AG09319 (cell line): ENCODE measurements at regions not wholly inside any gene's neighbourhood (a gene's known extent, or its start where the extent isn't known, plus 50 kb on each side); places are given as distances from the start of the nearest gene placed in this dataset.

Source experiments
- DNase-seq: peaks from one replicate; pipeline ENCODE4 v3.0.0-alpha.2; 2010; ENCODE audit warnings: low read depth; ENCODE audit errors: extremely low read depth
- TF ChIP-seq, protein P1 (sequence below): IDR thresholded peaks from 2 replicates; pipeline ENCODE4 v1.5.1; 2011; ENCODE audit warnings: low read depth, mild to moderate bottlenecking, inconsistent platforms, low read length, moderate library complexity

DNA sequence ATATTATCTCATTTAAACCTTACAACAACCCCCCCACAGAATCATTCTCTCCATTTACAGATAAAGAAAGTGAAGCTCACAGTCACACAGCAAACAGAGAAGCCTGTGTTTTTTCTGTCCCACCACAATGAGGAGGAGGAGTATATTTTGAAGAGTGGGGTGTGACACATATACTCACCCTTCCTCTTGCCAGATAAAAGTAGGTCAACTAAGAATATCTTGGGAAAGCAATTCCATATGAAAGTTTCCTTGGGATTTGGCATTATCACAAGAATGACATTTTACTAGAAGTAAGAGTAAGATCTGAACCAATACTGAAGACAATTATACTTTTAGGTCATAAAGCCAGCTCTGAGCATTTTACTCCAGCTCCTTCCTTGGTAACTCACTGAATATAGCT is 287.5 kb upstream of the HTR2A start:
- TF ChIP-seq, protein P1, sequence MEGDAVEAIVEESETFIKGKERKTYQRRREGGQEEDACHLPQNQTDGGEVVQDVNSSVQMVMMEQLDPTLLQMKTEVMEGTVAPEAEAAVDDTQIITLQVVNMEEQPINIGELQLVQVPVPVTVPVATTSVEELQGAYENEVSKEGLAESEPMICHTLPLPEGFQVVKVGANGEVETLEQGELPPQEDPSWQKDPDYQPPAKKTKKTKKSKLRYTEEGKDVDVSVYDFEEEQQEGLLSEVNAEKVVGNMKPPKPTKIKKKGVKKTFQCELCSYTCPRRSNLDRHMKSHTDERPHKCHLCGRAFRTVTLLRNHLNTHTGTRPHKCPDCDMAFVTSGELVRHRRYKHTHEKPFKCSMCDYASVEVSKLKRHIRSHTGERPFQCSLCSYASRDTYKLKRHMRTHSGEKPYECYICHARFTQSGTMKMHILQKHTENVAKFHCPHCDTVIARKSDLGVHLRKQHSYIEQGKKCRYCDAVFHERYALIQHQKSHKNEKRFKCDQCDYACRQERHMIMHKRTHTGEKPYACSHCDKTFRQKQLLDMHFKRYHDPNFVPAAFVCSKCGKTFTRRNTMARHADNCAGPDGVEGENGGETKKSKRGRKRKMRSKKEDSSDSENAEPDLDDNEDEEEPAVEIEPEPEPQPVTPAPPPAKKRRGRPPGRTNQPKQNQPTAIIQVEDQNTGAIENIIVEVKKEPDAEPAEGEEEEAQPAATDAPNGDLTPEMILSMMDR: no peak
- DNase-seq: no peak

DNA sequence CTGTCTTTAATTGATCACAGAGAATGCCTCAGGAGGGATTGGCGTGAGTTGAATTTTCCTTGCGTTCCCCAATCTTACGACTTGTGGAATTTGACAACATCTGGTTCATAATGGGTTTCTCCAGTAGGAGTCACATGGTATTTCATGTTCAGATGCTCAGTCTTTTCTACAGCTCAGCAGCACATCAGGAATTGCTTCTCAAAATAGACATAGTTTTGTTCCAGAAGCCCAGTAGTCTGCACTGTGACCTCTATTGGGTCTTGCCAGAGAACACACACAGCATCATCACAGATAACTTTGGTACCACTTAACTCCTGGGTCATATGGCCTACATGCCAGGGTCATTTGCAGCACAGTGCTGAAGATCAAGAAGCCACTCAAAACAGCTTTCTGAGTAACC is 282.5 kb upstream of the HTR2A start:
- DNase-seq: no peak
- TF ChIP-seq, protein P1: no peak

DNA sequence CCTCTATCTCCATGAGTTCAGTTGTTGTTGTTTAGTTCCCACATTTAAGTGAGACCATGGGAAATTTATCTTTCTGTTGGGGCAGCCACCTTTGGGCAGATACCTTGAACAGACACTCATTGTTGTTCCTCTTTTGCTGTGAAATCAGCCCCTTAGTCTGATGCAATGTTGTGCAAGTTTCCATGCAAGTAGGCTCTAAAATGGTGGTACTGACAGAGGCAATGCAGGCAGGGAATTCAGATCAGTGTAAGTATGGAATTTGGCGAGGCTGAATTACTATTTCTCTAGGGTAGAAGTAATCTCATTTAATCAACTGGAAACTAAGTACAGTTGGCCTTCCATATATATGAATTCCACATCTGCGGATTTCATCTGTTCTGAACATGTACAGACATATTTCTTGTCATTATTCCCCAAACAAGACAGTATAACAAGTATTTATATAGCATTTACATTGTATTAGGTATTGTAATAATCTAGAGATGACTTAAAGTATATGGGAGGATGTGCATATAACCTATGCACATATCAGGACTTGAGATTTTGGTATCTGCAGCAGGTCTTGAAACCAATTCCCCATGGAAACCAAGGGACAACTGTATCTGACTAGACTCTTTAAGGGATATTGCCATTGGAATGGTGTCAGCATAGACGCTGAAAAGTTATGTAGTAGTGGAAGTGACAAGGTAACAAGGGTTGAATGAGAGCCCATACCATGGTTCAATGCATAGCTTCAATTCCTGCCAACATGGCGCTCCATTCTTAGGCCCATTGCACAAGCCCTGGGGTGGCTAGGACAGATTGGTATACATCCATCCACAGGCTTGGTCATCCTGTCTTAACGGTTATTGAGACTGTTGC is 281.5 kb upstream of the HTR2A start:
- DNase-seq: no peak
- TF ChIP-seq, protein P1: no peak

DNA sequence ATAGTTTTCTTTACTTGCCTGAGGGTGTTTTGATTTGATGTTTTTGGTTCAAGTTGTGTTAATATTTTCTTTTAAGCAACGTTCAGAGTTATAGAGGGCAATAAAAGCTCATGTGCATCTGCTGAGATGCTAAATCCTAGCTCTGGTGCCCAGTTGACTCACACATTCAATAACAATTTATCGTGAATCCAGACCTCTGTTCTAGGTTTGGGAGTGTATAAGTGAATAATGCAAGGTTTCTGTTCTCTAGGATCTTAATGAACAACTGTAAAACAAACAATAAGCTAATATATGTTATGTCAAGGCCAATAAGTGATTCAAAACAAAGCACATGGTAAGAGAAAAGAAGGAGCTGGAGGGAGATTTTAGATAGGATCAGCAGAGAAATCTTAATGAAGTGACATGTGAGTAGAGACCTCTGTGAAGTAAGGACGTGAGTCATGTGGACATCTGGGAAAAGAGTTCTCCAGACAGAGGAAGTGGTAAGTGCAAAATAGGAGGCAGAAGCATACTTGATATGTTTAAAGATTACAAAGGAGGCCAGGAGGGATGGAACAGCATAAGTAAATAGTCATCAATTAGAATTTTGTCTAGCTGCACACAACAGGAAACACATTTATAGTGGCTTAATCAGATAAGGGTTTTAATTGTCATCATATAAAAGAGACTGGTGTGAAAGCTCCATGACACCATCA is 278.5 kb upstream of the HTR2A start:
- peak; percentile 40 for DNase-seq
- TF ChIP-seq, protein P1: no peak

DNA sequence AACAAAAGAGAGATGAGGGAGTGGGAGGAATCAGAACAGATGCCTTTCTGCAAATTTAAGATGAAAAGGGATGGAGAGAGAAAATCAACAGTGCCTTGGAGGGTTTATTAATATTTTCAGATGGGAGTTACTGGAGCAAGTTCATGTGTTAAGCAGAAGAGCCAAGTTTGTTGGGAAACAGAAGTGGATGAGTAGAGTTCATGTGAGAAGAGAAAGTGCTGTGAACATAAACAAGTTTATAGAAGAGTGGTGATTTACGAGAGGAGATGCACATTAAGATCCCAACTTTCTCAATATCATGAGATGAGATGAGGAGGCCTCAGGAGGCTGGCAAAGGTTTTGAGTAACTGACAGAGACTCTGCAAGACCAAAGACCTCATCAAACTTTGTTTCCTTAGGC is 274.1 kb upstream of the HTR2A start:
- TF ChIP-seq, protein P1: no peak
- DNase-seq: no peak

DNA sequence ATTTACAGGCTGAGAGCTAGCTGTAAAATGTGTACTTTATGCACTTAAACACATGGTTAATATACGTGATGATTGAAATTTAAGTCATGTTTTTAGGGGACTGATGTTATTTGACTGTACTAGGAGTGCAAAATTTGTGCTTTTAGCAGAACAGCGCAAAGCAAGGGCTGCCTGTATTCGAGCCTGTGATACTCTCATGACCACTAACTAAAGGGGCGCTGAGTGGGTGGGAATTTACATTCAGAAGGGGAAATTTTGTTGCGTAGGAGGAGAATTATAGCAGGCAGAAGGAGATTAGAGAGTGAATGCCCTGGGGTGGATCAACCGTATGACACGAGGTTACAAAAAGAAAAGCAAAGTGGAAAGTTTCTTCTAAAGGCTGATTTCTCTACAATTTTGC is 271.8 kb upstream of the HTR2A start:
- DNase-seq: no peak
- TF ChIP-seq, protein P1: no peak

DNA sequence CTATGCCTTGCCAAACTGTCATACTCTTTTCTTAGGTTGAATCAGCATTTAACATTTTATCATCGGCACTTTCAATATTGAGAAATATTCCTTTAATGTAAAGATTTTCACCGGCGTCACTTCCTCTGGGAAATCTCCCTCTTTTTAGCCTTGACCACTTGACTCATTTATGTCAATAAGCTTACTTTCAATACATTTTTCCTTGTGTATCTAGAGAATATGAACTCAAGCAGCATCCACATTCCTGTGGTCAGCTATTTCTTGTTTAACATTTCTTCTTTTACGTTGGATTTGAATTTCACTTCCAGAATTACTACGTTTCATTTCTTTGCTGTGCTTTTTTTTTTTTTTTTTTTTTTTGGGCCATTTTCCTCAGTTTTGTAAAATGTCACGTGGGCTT is 271.2 kb upstream of the HTR2A start:
- no peak for DNase-seq
- TF ChIP-seq, protein P1: no peak
